ENCODE measurements at regions not wholly inside any gene's neighbourhood (a gene's known extent, or its start where the extent isn't known, plus 50 kb on each side); places are given as distances from the start of the nearest gene placed in this dataset.

DNA sequence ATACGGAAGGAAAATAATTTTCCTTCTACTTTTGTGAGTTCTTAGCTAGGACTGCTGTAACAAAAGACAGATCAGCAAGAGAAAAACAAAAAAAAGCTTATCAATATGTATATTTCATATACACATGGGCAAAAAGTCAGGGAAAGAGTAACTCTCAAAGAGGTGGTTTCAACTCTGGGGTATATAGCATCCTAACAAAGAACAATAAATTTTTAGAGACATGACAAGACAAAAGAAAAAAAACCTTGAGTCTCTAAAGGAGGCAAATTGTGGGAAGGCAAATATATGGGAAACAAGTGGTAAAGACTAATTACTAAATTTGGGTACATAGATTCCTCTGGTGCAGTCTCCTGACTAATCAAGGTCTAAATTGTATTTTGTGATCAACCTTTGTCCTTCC lies 93.2 kb downstream of the C5orf15 start:
- TF ChIP-seq, protein P1, sequence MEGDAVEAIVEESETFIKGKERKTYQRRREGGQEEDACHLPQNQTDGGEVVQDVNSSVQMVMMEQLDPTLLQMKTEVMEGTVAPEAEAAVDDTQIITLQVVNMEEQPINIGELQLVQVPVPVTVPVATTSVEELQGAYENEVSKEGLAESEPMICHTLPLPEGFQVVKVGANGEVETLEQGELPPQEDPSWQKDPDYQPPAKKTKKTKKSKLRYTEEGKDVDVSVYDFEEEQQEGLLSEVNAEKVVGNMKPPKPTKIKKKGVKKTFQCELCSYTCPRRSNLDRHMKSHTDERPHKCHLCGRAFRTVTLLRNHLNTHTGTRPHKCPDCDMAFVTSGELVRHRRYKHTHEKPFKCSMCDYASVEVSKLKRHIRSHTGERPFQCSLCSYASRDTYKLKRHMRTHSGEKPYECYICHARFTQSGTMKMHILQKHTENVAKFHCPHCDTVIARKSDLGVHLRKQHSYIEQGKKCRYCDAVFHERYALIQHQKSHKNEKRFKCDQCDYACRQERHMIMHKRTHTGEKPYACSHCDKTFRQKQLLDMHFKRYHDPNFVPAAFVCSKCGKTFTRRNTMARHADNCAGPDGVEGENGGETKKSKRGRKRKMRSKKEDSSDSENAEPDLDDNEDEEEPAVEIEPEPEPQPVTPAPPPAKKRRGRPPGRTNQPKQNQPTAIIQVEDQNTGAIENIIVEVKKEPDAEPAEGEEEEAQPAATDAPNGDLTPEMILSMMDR (IDR thresholded peaks at IDR 0.05) = no peak
- TF ChIP-seq EP300 (IDR thresholded peaks at IDR 0.05) = no peak
